A549 (cell line): ENCODE measurements at regions not wholly inside any gene's neighbourhood (a gene's known extent, or its start where the extent isn't known, plus 50 kb on each side); places are given as distances from the start of the nearest gene placed in this dataset.
A peak's percentile ranks its signal among the peaks of the same experiment; 100 is the strongest.

Experiments
- ATAC-seq, 2 experiments: fragments of 200-7000 bp in 1 of 2; fragments of >200 bp in 1 of 2; cut with Nextera tagmentation in 1 of 2; cut with Tn5 transposase in 1 of 2; 3 replicates each; pipeline versions ENCODE4 v1.8.0 to v1.9.1; 2018 to 2020; ENCODE audit warnings: mild to moderate bottlenecking in 1 of 2, moderate library complexity in 1 of 2
- CTCF ChIA-PET: fragments of 300-600 bp; sonication (Branson Sonifier 250); formaldehyde crosslinking; extraction: SDS; loops from one replicate; lab custom pipeline; 2021; ENCODE audit warnings: antibody characterized with exemption, inconsistent platforms; lab: Yijun Ruan, JAX
- POLR2A ChIA-PET: fragments of 350-600 bp; formaldehyde crosslinking; extraction: SDS; loops from one replicate; lab custom pipeline; 2021; ENCODE audit warnings: antibody characterized with exemption, inconsistent platforms; lab: Yijun Ruan, JAX
- DNase-seq, 2 experiments: peaks; one replicate each; pipeline versions ENCODE4 v3.0.0 to v3.0.0-alpha.2; 2011 to 2016; ENCODE audit warnings: low read depth in 1 of 2, low spot score in 1 of 2
- FAIRE-seq: peaks from 2 replicates; lab custom pipeline; 2011; peaks lifted over from hg19 to GRCh38; lab: Jason Lieb, UNC
- H3K27ac ChIP-seq, 2 experiments: fragments of >200 bp; sonication (Bioruptor Twin); formaldehyde crosslinking; 3 replicates each; pipeline ENCODE4 v1.5.1; 2016 to 2017
- H3K4me1 ChIP-seq: fragments of >200 bp; sonication (Bioruptor Twin); formaldehyde crosslinking; 3 replicates; pipeline ENCODE4 v1.6.1; 2016
- H3K4me2 ChIP-seq: fragments of >200 bp; sonication (Bioruptor Twin); formaldehyde crosslinking; 3 replicates; pipeline ENCODE4 v1.6.1; 2016
- H3K4me3 ChIP-seq: fragments of >200 bp; sonication (Bioruptor Twin); formaldehyde crosslinking; 3 replicates; pipeline ENCODE4 v1.5.1; 2016
- H3K9me3 ChIP-seq: fragments of >200 bp; sonication (Bioruptor Twin); formaldehyde crosslinking; 3 replicates; pipeline ENCODE4 v1.6.1; 2016
- CHD4 ChIP-seq: fragments of 200-600 bp; sonication (generic); IDR thresholded peaks from 2 replicates; pipeline ENCODE4 v1.6.1; 2016; ENCODE audit warnings: antibody characterized with exemption, mild to moderate bottlenecking, borderline replicate concordance
- EHF ChIP-seq: fragments of 250-450 bp; sonication (Bioruptor Pico); IDR thresholded peaks from 2 replicates; pipeline ENCODE4 v1.5.0; 2020; ENCODE audit warnings: mild to moderate bottlenecking
- FOXS1 ChIP-seq: fragments of 250-450 bp; sonication (Bioruptor Pico); IDR thresholded peaks from 2 replicates; pipeline ENCODE4 v1.5.0; 2020; ENCODE audit warnings: mild to moderate bottlenecking, moderate library complexity
- HDAC2 ChIP-seq: fragments of 200-600 bp; sonication (generic); IDR thresholded peaks from 2 replicates; pipeline ENCODE4 v1.6.1; 2016
- HOXA7 ChIP-seq: fragments of 250-450 bp; sonication (Bioruptor Pico); IDR thresholded peaks from 2 replicates; pipeline ENCODE4 v1.5.0; 2020; ENCODE audit warnings: mild to moderate bottlenecking, moderate library complexity
- HOXB5 ChIP-seq: fragments of 250-450 bp; sonication (Bioruptor Pico); IDR thresholded peaks from 2 replicates; pipeline ENCODE4 v1.5.0; 2020; ENCODE audit warnings: mild to moderate bottlenecking, moderate library complexity
- MAFK ChIP-seq: fragments of 450-650 bp; IDR thresholded peaks from 2 replicates; pipeline ENCODE4 v1.6.1; 2014; ENCODE audit not compliant: partially characterized antibody
- NPAS2 ChIP-seq: fragments of 250-450 bp; sonication (Bioruptor Pico); IDR thresholded peaks from 2 replicates; pipeline ENCODE4 v1.8.0; 2022; ENCODE audit warnings: mild to moderate bottlenecking, moderate library complexity, borderline replicate concordance
- POLR2A ChIP-seq: IDR thresholded peaks from 2 replicates; pipeline ENCODE4 v1.6.1; 2012; ENCODE audit warnings: mild to moderate bottlenecking, low read length
- POLR2AphosphoS2 ChIP-seq: conservative IDR thresholded peaks from 2 replicates; pipeline ENCODE4 v1.6.1; 2012; ENCODE audit warnings: low read length, improper control_type of control experiment, inconsistent platforms
- RCOR1 ChIP-seq: fragments of 150-350 bp; IDR thresholded peaks from 2 replicates; pipeline ENCODE4 v1.6.1; 2014; ENCODE audit warnings: antibody characterized with exemption, low read length, low read depth
- RFX5 ChIP-seq: fragments of 450-650 bp; IDR thresholded peaks from 2 replicates; pipeline ENCODE4 v1.7.1; 2014; ENCODE audit warnings: antibody characterized with exemption, mild to moderate bottlenecking, moderate library complexity
- SMC3 ChIP-seq: fragments of >200 bp; sonication (Bioruptor Twin); formaldehyde crosslinking; IDR thresholded peaks from 3 replicates; pipeline ENCODE4 v1.6.1; 2018; ENCODE audit warnings: inconsistent platforms
- ZSCAN20 ChIP-seq: fragments of 250-450 bp; sonication (Bioruptor Pico); IDR thresholded peaks from 2 replicates; pipeline ENCODE4 v1.8.0; 2022; ENCODE audit warnings: mild to moderate bottlenecking, moderate library complexity
- WGBS: methylation state at CpG from one replicate; pipeline ENCODE4 v1.1.6; 2017; ENCODE audit errors: missing lambda C conversion rate; 5-methylcytosine and 5-hydroxymethylcytosine counted together
- TF ChIP-seq, protein P1 (sequence below): fragments of >200 bp; sonication (Bioruptor Twin); formaldehyde crosslinking; IDR thresholded peaks from 2 replicates; pipeline ENCODE4 v1.6.1; 2016
- TF ChIP-seq, protein P2 (sequence below): IDR thresholded peaks from 2 replicates; pipeline ENCODE4 v1.6.1; 2012
- TF ChIP-seq, protein P3 (sequence below): fragments of 250-450 bp; sonication (Bioruptor Pico); IDR thresholded peaks from 2 replicates; pipeline ENCODE4 v1.5.0; 2020; ENCODE audit warnings: low read depth, mild to moderate bottlenecking, moderate library complexity
- TF ChIP-seq, protein P4 (sequence below): fragments of 200-600 bp; sonication (generic); IDR thresholded peaks from 2 replicates; pipeline ENCODE4 v1.6.1; 2016; ENCODE audit warnings: antibody characterized with exemption, mild to moderate bottlenecking, moderate library complexity

DNA sequence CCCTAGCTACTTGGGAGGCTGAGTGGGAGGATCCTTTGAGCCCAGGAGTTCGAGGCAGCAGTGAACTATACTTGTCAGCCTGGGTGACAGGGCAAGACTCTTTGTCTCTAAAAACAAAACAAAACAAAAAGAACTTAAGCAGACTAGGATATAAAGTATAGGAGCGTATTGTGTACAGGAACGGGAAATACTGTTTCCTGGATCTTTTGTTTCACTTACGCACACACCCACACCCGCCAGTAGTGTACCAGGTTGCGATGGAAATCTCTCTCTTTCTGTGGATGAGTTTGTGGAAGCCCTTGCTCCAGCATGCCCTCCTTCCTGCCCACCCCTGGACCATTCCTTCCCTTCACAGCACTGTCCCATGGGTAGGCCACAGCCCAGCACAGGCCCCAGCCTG, 136.3 kb downstream of the RPIA start:
- WGBS: 66% methylated on average over 6 of the region's 6 CpGs
- FAIRE-seq (no peak), DNase-seq (no peak), ATAC-seq (0 out of 6 replicates have a peak, but pooled peaks of 1 of the 2 experiments have one; percentile 15)
- Histone ChIP-seq H3K9me3 (no peaks in the 10 kb centered on the region), H3K4me2 (no peak overlapping the region), H3K27ac (no peak overlapping the region), H3K4me1 (no peaks in the 10 kb centered on the region), H3K4me3 (no peak overlapping the region)
- CTCF ChIA-PET: no interaction called here
- no peak for TF ChIP-seq RFX5
- POLR2A ChIA-PET: no interaction called here

DNA sequence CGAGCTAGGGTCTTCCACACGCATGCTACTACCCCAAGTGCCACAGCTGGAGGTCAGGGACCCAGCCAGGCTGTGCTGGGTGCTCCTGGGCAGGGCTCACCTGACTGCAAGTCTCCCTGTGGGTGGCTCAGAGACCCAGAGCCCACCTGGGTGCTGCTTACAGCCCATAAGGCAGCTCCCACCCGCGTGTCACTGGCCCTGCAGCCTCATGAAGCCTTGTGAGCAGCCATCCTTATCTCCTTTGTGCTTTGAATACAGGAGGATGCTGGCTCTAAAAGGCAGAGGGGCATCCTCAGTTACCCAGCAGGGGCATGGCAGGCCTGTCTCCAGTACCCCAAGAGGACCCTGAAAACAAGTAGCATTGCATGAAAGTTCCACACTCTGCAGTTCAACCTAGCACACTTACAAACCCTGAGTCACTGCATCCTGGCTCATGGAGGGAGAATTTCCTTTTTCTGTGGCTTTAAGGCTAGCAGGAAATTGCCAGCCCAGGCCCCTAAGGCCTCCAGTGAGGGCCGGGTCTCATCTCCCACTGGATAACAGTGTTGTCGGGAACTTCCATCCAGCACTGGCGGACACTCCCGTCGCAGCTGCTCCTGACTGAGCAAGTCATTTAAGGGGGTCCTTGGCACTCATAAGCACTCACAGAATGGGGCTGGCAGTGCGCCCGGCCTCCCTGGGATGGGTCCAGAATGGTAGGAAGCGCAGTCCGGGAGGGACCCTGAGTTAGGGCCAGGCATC, 137.1 kb downstream of the RPIA start:
- 65% methylated on average over 12 of the region's 13 CpGs for WGBS
- no peak for DNase-seq

DNA sequence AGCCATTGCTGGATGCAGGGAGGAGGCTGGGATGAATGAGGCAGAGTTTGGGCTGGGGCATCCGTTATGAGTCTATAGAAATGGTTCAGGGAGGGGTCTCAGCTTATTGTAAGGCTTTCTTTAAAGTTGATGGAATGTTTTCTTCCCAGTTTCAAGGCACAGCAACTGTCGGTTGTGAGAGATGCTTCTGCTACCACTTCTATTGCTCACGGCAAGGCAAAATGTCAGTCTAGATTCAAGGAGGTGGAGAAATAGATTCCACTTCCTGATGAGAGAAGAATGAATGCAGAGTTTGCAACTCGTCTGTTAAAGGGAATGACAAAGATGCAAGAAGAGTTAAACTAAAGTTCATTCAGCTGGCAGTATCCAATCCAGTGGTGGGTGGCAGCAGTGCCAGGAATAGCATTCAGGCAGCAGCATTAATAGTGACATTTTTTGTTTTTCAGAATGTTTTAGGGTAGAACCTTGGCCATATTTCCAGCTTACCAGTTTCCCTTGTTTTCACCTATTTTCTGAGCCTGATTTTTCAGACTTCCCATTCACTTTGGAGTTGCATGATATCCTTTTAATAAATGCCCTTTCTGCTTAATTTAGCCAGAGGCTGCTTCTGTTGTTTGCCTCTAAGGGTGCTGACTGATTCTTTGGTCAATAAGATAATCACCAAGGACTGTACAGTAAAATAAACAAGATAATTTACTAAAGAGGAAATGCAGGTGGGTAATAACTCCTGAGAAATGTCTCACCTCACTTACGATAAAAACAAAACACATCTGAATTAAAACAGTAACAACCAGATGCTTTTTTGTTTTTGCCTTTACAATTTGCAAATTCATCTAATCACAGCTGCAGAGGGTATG, 138.4 kb downstream of the RPIA start:
- ATAC-seq: no peak
- Histone ChIP-seq H3K4me2 (no peak overlapping the region), H3K4me1 (no peaks in the 10 kb centered on the region), H3K4me3 (no peak overlapping the region), H3K27ac (no peak overlapping the region), H3K9me3 (no peaks in the 10 kb centered on the region)
- FAIRE-seq: no peak
- CTCF ChIA-PET: no interaction called here
- DNase-seq: no peak
- POLR2A ChIA-PET: no interaction called here
- WGBS: 24% methylated on average over 5 of the region's 5 CpGs
- TF ChIP-seq, protein P1, sequence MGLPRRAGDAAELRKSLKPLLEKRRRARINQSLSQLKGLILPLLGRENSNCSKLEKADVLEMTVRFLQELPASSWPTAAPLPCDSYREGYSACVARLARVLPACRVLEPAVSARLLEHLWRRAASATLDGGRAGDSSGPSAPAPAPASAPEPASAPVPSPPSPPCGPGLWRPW: no peak
- TF ChIP-seq SMC3: no peak

More for the DNA sequence above, 137.1 kb downstream of the RPIA start:
- no peak overlapping the region for H3K4me3 ChIP-seq
- ChIA-PET CTCF (no interaction called here), POLR2A (no interaction called here)
- TF ChIP-seq RCOR1 (no peak), FOXS1 (CRISPR knock-in tag) (no peak), HOXA7 (no peak), HDAC2 (no peak), MAFK (no peak), RFX5 (no peak), NPAS2 (no peak), POLR2AphosphoS2 (no peak), CHD4 (no peak), POLR2A (no peak), ZSCAN20 (no peak), EHF (CRISPR knock-in tag) (no peak), HOXB5 (no peak)
- TF ChIP-seq, protein P1: no peak
- TF ChIP-seq, protein P2, sequence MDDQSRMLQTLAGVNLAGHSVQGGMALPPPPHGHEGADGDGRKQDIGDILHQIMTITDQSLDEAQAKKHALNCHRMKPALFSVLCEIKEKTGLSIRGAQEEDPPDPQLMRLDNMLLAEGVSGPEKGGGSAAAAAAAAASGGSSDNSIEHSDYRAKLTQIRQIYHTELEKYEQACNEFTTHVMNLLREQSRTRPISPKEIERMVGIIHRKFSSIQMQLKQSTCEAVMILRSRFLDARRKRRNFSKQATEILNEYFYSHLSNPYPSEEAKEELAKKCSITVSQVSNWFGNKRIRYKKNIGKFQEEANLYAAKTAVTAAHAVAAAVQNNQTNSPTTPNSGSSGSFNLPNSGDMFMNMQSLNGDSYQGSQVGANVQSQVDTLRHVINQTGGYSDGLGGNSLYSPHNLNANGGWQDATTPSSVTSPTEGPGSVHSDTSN: no peak
- TF ChIP-seq, protein P3, sequence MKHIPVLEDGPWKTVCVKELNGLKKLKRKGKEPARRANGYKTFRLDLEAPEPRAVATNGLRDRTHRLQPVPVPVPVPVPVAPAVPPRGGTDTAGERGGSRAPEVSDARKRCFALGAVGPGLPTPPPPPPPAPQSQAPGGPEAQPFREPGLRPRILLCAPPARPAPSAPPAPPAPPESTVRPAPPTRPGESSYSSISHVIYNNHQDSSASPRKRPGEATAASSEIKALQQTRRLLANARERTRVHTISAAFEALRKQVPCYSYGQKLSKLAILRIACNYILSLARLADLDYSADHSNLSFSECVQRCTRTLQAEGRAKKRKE (CRISPR knock-in tag): no peak
- TF ChIP-seq, protein P4, sequence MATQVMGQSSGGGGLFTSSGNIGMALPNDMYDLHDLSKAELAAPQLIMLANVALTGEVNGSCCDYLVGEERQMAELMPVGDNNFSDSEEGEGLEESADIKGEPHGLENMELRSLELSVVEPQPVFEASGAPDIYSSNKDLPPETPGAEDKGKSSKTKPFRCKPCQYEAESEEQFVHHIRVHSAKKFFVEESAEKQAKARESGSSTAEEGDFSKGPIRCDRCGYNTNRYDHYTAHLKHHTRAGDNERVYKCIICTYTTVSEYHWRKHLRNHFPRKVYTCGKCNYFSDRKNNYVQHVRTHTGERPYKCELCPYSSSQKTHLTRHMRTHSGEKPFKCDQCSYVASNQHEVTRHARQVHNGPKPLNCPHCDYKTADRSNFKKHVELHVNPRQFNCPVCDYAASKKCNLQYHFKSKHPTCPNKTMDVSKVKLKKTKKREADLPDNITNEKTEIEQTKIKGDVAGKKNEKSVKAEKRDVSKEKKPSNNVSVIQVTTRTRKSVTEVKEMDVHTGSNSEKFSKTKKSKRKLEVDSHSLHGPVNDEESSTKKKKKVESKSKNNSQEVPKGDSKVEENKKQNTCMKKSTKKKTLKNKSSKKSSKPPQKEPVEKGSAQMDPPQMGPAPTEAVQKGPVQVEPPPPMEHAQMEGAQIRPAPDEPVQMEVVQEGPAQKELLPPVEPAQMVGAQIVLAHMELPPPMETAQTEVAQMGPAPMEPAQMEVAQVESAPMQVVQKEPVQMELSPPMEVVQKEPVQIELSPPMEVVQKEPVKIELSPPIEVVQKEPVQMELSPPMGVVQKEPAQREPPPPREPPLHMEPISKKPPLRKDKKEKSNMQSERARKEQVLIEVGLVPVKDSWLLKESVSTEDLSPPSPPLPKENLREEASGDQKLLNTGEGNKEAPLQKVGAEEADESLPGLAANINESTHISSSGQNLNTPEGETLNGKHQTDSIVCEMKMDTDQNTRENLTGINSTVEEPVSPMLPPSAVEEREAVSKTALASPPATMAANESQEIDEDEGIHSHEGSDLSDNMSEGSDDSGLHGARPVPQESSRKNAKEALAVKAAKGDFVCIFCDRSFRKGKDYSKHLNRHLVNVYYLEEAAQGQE: no peak
- H3K9me3 ChIP-seq: no peaks in the 10 kb centered on the region
- ATAC-seq (peak in 1 of 2 experiments; percentile 37; a peak in 1 of 6 replicates), FAIRE-seq (no peak)
- no peaks in the 10 kb centered on the region for H3K4me1 ChIP-seq
- H3K4me2 ChIP-seq: no peak overlapping the region
- H3K27ac ChIP-seq: no peak overlapping the region
